Activated B cell treated with CpG ODN at 0.5 μM for 24 hours (primary cell): ENCODE measurements at regions not wholly inside any gene's neighbourhood (a gene's known extent, or its start where the extent isn't known, plus 50 kb on each side); places are given as distances from the start of the nearest gene placed in this dataset.
"Not testable (repeated sequence)": the region's sequence is repeated elsewhere in the genome, so short reads cannot be mapped to it uniquely, and the experiment has no call there.

Experiments used
- ATAC-seq: fragments of 200-7000 bp; cut with Tn5 transposase; one replicate; pipeline ENCODE4 v1.10.0; 2021; ENCODE audit warnings: low read depth, mild to moderate bottlenecking, moderate library complexity
- CTCF ChIA-PET: fragments of 350-600 bp; sonication (Branson Sonifier 250); formaldehyde crosslinking; loops from one replicate; lab custom pipeline; 2021; ENCODE audit warnings: antibody characterized with exemption; lab: Charles Lee
- POLR2A ChIA-PET: fragments of 350-600 bp; sonication (Branson Sonifier 250); formaldehyde crosslinking; loops from one replicate; lab custom pipeline; 2021; ENCODE audit warnings: antibody characterized with exemption; lab: Charles Lee
- DNase-seq: peaks from one replicate; pipeline ENCODE4 v3.0.0; 2022
- H3K27ac Mint-ChIP-seq: one replicate; pipeline ENCODE4 v1.8.0; 2020; ENCODE audit warnings: mixed read lengths
- H3K27me3 Mint-ChIP-seq: one replicate; pipeline ENCODE4 v1.8.0; 2021; ENCODE audit warnings: mixed read lengths
- H3K36me3 Mint-ChIP-seq: one replicate; pipeline ENCODE4 v1.8.0; 2021; ENCODE audit warnings: low read depth, mixed read lengths
- H3K4me1 Mint-ChIP-seq: one replicate; pipeline ENCODE4 v1.8.0; 2021; ENCODE audit warnings: mixed read lengths
- H3K4me3 Mint-ChIP-seq: one replicate; pipeline ENCODE4 v1.8.0; 2020; ENCODE audit warnings: mild to moderate bottlenecking, mixed read lengths
- H3K9me3 Mint-ChIP-seq: one replicate; pipeline ENCODE4 v1.8.0; 2020; ENCODE audit warnings: mixed read lengths
- CTCF ChIP-seq: fragments of 200-600 bp; IDR thresholded peaks from one replicate; pipeline ENCODE4 v1.8.0; 2022; ENCODE audit warnings: antibody characterized with exemption, mild to moderate bottlenecking
- intact Hi-C: fragments of 100-400 bp; cut with micrococcal nuclease; formaldehyde crosslinking; loops from one replicate; pipeline ENCODE4 v1.15.1; 2024

- intact Hi-C loops, result no loop called here
- no peaks in the 10 kb centered on the region for H3K4me1 Mint-ChIP-seq
- no peak overlapping the region for H3K4me3 Mint-ChIP-seq
- H3K27me3 Mint-ChIP-seq, result no peaks in the 10 kb centered on the region
- no peak for ATAC-seq
- H3K27ac Mint-ChIP-seq, result no peak overlapping the region
- peaks cover 3% of the 10 kb centered on the region for H3K9me3 Mint-ChIP-seq
- no peaks in the 10 kb centered on the region for H3K36me3 Mint-ChIP-seq
- DNase-seq, result no peak
- CTCF ChIA-PET, result no interaction called here
- POLR2A ChIA-PET, result no interaction called here
- no peak for TF ChIP-seq CTCF
Measured at GRCh38 chr11:116342148-116342547, 430.6 kb downstream of the BUD13 start.

- DNase-seq (no peak), ATAC-seq (no peak)
- no peak for TF ChIP-seq CTCF
- intact Hi-C loops, result no loop called here
- Mint-ChIP-seq H3K27me3 (no peaks in the 10 kb centered on the region), H3K4me3 (no peak overlapping the region), H3K4me1 (no peaks in the 10 kb centered on the region), H3K27ac (no peak overlapping the region), H3K9me3 (peaks cover 6% of the 10 kb centered on the region), H3K36me3 (no peaks in the 10 kb centered on the region)
- POLR2A ChIA-PET, result no interaction called here
- CTCF ChIA-PET, result no interaction called here
Measured at GRCh38 chr11:116339306-116340098, 433.3 kb downstream of the BUD13 start.

GRCh38 chr11:116338500-116338899, 434.3 kb downstream of the BUD13 start:
- ATAC-seq, H3K36me3 Mint-ChIP-seq, H3K27ac Mint-ChIP-seq, H3K4me1 Mint-ChIP-seq, POLR2A ChIA-PET, H3K27me3 Mint-ChIP-seq, H3K9me3 Mint-ChIP-seq, DNase-seq, CTCF ChIA-PET, H3K4me3 Mint-ChIP-seq, intact Hi-C loops: not testable (repeated sequence)

GRCh38 chr11:116336540-116336939, 436.2 kb downstream of the BUD13 start:
- no peak for ATAC-seq

GRCh38 chr11:116335891-116336290, 436.9 kb downstream of the BUD13 start:
- CTCF ChIA-PET, result no interaction called here
- intact Hi-C loops, result no loop called here

More at GRCh38 chr11:116336540-116336939, 436.2 kb downstream of the BUD13 start:
- H3K27me3 Mint-ChIP-seq, result no peaks in the 10 kb centered on the region
- ChIA-PET POLR2A (no interaction called here), CTCF (no interaction called here)
- H3K36me3 Mint-ChIP-seq, result no peaks in the 10 kb centered on the region
- H3K4me1 Mint-ChIP-seq, result no peaks in the 10 kb centered on the region
- peaks cover 6% of the 10 kb centered on the region for H3K9me3 Mint-ChIP-seq
- DNase-seq, result no peak
- intact Hi-C loops, result no loop called here
- no peak overlapping the region for H3K4me3 Mint-ChIP-seq
- H3K27ac Mint-ChIP-seq, result no peak overlapping the region
- no peak for TF ChIP-seq CTCF

More at GRCh38 chr11:116335891-116336290, 436.9 kb downstream of the BUD13 start:
- Mint-ChIP-seq H3K36me3 (no peaks in the 10 kb centered on the region), H3K4me3 (no peak overlapping the region), H3K4me1 (no peaks in the 10 kb centered on the region), H3K9me3 (peaks cover 6% of the 10 kb centered on the region), H3K27ac (no peak overlapping the region), H3K27me3 (no peaks in the 10 kb centered on the region)
- DNase-seq (no peak), ATAC-seq (no peak)
- POLR2A ChIA-PET, result no interaction called here
- TF ChIP-seq CTCF, result no peak
